HG03159 (cell line): ENCODE measurements at regions not wholly inside any gene's neighbourhood (a gene's known extent, or its start where the extent isn't known, plus 50 kb on each side); places are given as distances from the start of the nearest gene placed in this dataset.

Experiments
- ATAC-seq: cut with Tn5 transposase; IDR thresholded peaks from one replicate; pipeline ENCODE4 v1.9.1; 2021; ENCODE audit warnings: mild to moderate bottlenecking, moderate library complexity; ENCODE audit not compliant: unreplicated experiment

- ATAC-seq = no peak
Measured at GRCh38 chr15:95410757-95411156, 919.7 kb upstream of the NR2F2 start.

GRCh38 chr15:95416576-95416975, 913.9 kb upstream of the NR2F2 start:
- ATAC-seq = no peak

DNA sequence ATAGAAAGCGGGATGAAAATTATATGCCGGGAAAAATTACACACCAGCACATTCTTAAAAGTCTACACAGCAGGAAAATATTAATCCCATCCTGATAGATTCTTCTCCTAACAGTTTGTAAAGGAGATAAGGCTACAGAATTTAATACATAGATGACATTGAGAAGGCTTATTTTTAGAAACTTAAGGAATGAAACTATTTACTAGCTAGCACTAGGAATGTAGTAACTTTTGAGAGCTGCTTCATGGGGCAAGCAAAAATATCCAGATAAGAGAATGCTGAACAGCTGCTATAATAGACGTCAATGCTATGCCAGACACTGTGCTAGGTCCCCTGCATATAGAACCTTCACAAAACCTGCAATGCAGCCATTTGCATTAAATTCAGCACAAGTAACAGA, 912.7 kb upstream of the NR2F2 start:
- no peak for ATAC-seq

DNA sequence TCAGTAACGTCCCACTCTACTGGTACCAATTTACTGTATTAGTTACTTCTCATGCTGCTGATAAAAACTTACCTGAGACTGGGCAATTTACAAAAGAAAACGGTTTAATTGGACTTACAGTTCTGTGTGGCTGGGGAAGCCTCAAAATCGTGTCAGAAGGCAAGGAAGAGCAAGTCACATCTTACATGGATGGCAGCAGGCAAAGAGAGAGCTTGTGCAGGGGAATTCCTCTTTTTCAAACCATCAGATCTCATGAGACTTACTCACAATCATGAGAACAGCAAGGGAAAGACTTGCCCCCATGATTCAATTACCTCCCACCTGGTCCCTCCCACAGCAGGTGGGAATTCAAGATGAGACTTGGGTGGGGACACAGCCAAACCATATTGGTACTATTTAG, 908.2 kb upstream of the NR2F2 start:
- no peak for ATAC-seq

GRCh38 chr15:95425859-95426258, 904.6 kb upstream of the NR2F2 start:
- ATAC-seq = no peak

GRCh38 chr15:95429345-95429744, 901.2 kb upstream of the NR2F2 start:
- no peak for ATAC-seq

GRCh38 chr15:95431518-95431917, 899.0 kb upstream of the NR2F2 start:
- ATAC-seq = no peak

DNA sequence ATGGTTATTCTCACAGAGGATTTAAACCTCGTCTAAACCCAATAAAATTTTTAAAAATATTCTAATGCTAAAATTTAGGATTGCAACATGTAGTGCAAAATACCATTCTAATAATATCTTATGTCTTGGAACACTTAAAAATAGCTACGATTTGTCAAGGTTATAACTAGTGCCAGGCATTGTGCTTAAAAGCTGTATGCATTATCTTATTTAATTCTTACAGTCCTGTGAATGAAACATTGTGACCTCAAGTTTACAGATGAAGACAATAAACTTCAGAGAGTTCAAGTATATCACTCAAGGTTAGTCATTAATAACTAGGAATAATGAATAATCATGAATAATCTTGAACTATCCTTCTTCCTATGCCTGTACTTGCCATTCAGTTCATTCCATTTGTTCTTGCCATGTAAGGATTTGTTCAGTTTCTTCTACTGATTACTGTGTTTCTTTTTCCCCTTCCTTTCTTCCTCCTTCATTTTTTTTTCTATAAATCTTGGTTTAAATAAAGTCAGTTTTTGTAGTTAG, 897.6 kb upstream of the NR2F2 start:
- no peak for ATAC-seq

DNA sequence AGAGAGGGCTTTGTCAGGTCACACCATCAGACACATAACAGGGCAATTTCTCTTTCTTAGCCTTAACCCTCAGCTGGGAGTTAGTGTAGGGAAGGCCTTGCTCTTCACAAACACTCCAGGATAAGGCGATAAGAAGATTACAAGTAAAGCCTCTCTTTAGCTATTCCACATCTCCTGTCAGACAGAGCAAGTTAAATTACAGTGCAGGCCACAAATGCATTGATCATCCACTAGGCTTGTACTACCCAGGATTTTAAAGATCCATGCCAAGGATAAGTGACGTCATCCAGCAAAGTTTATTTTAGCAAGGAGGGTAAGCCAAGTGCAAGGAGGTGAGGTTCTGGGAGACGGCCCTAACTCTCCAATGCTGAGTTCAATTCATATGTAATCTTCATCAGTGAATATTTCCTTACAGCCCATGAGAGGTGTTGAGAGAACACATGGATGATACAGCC, 890.6 kb upstream of the NR2F2 start:
- ATAC-seq = no peak

DNA sequence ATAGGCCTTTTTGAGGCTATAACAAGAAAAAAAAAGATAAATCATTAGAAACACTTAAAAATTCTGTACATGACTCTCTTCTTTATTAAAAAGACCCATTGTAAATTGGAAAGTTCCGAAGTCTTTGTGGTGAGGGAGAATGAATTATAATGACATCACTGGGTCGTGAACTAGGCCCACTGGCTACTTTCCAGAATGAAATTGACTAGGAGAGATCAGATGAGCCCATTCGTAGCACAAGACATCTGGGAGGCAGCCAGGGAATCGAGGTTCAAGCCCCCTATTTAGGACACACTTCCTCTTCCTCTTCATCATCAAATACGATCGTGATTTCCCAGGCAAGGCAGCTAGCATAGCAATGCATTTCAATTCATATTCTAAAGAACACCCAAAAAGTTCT, 889.8 kb upstream of the NR2F2 start:
- ATAC-seq = no peak

DNA sequence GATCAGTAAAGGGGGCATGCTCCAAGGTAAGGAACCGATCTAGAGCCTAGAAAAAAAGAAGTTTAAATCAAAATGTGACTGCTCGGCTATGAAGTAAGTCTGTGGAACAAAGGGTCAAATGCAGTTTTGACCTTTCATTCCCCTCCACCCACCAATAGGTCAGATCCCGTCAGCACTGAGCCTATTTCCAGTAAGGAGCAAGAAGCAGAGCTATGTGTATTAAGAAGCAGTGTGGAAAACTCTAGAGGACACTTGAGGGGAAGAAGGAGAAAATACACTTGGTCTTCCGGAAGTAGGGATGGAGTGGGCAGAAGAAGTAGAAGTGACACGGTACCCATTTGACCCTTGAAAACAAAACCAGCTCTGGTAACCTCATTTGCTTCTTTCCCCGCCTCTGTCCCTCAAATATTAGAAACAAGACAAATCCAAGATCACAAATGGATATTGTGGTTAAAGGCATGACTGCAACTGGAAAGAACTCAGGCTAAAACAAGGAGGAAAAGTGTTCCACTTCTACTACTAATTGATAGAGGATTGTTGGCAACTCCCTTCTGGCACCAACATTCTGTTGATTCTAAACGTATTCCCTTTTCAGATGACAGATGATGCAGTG, 888.3 kb upstream of the NR2F2 start:
- ATAC-seq = no peak

DNA sequence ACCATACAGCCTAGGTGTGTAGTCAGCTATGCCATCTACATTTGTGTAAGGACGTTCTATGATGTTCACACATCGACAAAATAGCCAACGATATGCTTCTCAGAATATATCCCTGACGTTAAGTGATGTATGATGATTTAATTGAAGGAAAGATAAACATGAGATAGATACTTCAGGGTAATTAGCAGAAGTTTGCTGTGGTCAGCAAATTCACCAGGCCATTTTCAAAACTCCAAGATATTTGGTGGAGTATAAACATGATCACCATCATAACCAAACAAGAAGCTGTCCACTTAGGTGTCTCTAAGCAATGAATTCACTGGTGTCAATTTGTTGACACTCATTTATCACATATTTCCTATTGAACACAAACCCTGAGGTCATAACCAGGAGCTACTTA, 885.6 kb upstream of the NR2F2 start:
- no peak for ATAC-seq

- no peak for ATAC-seq
Measured at GRCh38 chr15:95446854-95447253, 883.6 kb upstream of the NR2F2 start.

DNA sequence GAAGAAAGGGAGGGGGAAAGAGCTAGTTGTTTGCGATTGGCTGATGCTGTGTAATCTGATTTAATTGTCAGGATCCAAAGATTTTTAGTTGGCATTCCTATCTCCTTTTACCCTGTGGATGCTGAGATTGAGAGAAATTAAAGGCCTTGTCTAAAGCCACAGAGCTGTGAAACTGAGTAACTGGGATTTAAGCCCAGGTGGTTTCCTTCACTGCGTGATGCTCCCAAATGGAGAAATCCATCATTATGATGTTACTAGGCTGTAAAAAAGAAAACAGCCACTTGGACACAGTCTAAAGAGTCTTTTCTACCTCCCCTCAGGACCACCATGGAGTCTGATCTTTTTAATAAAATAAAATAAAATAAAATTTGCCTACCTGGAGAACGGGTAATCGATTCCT, 883.0 kb upstream of the NR2F2 start:
- ATAC-seq = no peak

DNA sequence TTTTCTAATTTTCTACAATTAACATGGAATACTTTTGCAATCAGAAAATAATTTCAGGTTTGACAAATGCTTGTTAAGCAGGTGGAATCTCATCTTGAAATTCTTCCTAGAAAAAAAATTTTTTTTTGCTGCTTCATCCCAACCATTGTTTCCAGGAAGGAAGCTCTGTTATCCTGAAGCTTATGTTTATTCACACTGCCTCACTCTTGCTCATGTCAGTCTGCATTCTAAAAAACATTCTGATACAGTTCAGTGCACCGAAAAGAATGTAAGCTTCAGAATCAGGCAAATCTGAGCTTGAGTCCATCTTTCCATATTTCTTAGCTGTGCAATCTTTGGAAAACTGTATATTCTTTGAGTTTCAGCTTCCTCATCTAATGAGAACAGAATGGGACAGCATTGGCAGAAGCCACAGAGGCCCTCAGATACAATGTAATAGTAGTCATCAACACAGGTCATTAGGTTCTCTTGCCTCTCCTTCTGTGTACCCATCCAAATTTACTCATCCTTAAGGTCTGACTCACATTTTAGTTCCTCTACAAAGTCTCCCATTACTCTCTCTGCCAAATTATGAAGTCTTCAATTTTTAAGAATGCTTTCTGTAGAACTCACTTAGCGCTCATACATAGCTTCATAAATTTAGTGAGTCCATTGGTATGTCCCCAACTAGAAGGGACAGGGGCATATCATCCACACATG, 881.8 kb upstream of the NR2F2 start:
- no peak for ATAC-seq

DNA sequence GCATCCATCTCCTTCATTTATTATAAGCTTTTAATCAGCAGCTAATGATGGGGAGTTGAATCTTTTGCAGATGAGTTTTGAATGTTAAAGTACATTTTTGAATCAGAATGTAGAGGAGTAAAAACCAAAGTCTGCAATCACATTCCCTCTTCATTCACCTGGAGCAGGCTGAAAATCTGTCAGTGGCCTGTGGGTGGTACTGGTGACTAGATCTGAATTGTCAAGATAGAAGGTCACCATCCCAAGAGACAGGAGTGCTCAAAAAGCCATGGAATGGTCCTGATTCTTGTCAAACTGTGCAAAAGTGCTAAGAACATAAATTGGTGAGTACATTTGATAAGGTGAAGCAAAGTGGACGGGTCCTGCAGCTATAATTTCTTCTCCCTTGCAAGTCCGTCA, 881.3 kb upstream of the NR2F2 start:
- no peak for ATAC-seq

GRCh38 chr15:95450413-95450812, 880.1 kb upstream of the NR2F2 start:
- no peak for ATAC-seq

DNA sequence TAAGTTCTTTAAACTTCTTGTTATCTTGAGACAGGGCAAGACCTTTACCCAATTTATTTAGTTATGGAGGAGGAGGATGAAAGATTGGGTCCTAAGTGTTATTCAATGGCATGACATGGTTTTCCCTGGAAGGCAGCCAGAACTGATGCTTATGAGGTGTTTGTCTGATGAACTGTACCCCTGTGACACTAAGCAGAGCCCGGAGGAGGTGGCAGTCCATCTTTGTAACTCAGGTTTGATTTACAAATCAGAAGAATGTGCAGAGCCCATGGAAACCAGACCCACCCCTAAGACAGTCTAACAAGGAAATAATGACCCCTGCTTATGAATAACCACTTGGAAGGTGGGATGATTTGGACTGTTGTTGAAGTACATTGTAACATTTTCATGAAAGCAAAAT, 878.6 kb upstream of the NR2F2 start:
- no peak for ATAC-seq

GRCh38 chr15:95454403-95455262, 875.9 kb upstream of the NR2F2 start:
- no peak for ATAC-seq

GRCh38 chr15:95457520-95457919, 873.0 kb upstream of the NR2F2 start:
- no peak for ATAC-seq

GRCh38 chr15:95458721-95459120, 871.8 kb upstream of the NR2F2 start:
- ATAC-seq = no peak

GRCh38 chr15:95459273-95459672, 871.2 kb upstream of the NR2F2 start:
- no peak for ATAC-seq
